NCI-H2107 treated with DMSO at 0.1 percent for 48 hours (cell line): ENCODE measurements at regions not wholly inside any gene's neighbourhood (a gene's known extent, or its start where the extent isn't known, plus 50 kb on each side); places are given as distances from the start of the nearest gene placed in this dataset.

Experiments used
- DNase-seq: peaks from one replicate; lab custom pipeline; 2025; ENCODE audit not compliant: unreplicated experiment; lab: John Stamatoyannopoulos, UW

GRCh38 chr13:105587786-105588185 is 947.7 kb downstream of the EFNB2 start:
- no peak for DNase-seq

- DNase-seq: no peak
These were observed 955.4 kb downstream of the EFNB2 start for GRCh38 chr13:105579821-105580710.

- DNase-seq: no peak
These were observed 962.3 kb downstream of the EFNB2 start for GRCh38 chr13:105573136-105573535.

- DNase-seq: no peak
These were observed 963.1 kb downstream of the EFNB2 start for GRCh38 chr13:105572401-105572800.

- no peak for DNase-seq
These were observed 965.6 kb downstream of the EFNB2 start for GRCh38 chr13:105569816-105570215.

GRCh38 chr13:105567951-105568525 is 967.4 kb downstream of the EFNB2 start:
- DNase-seq: no peak

- no peak for DNase-seq
These were observed 970.2 kb downstream of the EFNB2 start for GRCh38 chr13:105565136-105565727.

GRCh38 chr13:105552078-105552477 is 983.4 kb downstream of the EFNB2 start:
- DNase-seq: no peak

GRCh38 chr13:105547851-105548250 is 987.6 kb downstream of the EFNB2 start:
- DNase-seq: no peak

- no peak for DNase-seq
These were observed 989.7 kb downstream of the EFNB2 start for GRCh38 chr13:105545811-105546210.

- no peak for DNase-seq
These were observed 991.7 kb downstream of the EFNB2 start for GRCh38 chr13:105543742-105544141.

GRCh38 chr13:105541565-105541964 is 993.9 kb downstream of the EFNB2 start:
- DNase-seq: no peak

- no peak for DNase-seq
These were observed 997.1 kb downstream of the EFNB2 start for GRCh38 chr13:105538346-105538745.

GRCh38 chr13:105537113-105537512 is 998.3 kb downstream of the EFNB2 start:
- DNase-seq: no peak

GRCh38 chr13:105530468-105530867 is 1005.0 kb downstream of the EFNB2 start:
- DNase-seq: no peak

GRCh38 chr13:105527127-105527526 is 1008.3 kb downstream of the EFNB2 start:
- DNase-seq: no peak

GRCh38 chr13:105519771-105520170 is 1015.7 kb downstream of the EFNB2 start:
- no peak for DNase-seq

GRCh38 chr13:105518086-105518485 is 1017.4 kb downstream of the EFNB2 start:
- DNase-seq: no peak

- DNase-seq: no peak
These were observed 1021.1 kb downstream of the EFNB2 start for GRCh38 chr13:105514401-105514800.

GRCh38 chr13:105513448-105513847 is 1022.0 kb downstream of the EFNB2 start:
- no peak for DNase-seq

GRCh38 chr13:105509981-105510762 is 1025.3 kb downstream of the EFNB2 start:
- DNase-seq: no peak
